ENCODE measurements at regions not wholly inside any gene's neighbourhood (a gene's known extent, or its start where the extent isn't known, plus 50 kb on each side); places are given as distances from the start of the nearest gene placed in this dataset.
A peak's percentile ranks its signal among the peaks of the same experiment; 100 is the strongest.

GRCh38 chr3:194272861-194273742, 78.0 kb downstream of the CPN2 start:
- DNase-seq (no peak), ATAC-seq (no peak)
- intact Hi-C loops (cut with DNase I), result loop anchor here in 1 of 2 donors (5.0 kb wide), 1 partner anchor 34 kb away; no protein-coding TSS in a partner anchor

GRCh38 chr3:194273743-194274310, 77.3 kb downstream of the CPN2 start:
- intact Hi-C loops (cut with DNase I), result loop anchor here in 1 of 2 donors (5.0 kb wide), 1 partner anchor 33 kb away; no protein-coding TSS in a partner anchor
- DNase-seq (no peak), ATAC-seq (no peak)

DNA sequence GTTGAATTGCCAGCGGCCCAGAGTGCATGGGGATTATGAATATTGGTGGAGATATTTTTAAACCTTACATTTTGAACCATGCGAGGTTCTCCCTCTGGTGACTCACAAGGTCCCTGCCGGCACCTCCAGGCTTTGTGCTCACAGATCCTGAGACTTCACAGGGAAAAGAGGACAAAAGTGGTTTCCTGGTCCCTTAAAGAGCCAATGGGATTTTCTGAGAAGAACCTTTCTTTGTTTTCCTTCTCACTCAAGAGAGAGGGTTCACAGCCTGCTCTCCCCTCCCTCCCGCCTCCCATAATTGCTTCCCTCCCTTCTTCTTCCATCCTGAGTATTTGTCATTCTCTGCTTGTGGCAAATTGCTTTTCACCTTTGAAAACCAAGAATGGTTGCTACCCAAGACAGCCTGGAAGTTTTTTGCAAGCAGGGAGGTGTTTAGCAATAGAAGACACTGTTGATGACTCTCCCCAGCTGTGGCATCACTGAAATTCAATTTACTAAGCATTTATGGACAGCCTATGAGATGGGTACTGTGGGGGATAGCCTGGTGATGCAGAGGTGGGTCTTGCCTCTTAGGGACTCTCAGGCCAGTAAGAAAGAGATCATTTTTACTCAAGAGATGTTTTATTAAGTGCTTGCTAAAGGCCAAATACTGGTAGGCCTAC, 76.6 kb downstream of the CPN2 start:
- intact Hi-C loops (cut with DNase I), result loop anchor here in 1 of 2 donors (5.0 kb wide), 1 partner anchor 33 kb away; no protein-coding TSS in a partner anchor
- ATAC-seq, result no peak

DNA sequence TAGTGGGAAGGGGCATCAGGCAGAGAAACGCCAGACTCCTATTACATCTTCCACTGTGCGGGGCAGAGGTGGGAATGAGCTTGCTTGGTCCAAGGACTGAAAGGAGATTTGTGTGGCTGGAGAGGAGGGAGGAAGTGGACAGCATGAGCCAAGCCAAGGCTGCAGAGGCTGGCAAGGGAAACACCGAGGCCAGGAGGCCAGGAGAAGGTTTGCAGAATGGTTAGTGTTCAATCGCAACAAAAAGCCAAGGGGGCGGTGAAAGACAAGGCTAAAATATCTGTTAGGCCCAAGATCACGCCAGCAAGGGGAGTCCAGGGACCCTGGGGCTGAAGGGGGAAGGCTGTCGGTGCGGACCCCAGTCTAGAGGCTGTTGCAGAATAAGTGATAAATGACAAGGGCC, 75.8 kb downstream of the CPN2 start:
- peak; percentile 32 for DNase-seq
- intact Hi-C loops (cut with DNase I), result no loop called here
- ATAC-seq, result no peak

More for the DNA sequence above, 76.6 kb downstream of the CPN2 start:
- peak; percentile 20 for DNase-seq

GRCh38 chr3:194275721-194276120, 75.4 kb downstream of the CPN2 start:
- ATAC-seq, result no peak
- intact Hi-C loops (cut with DNase I), result no loop called here
- peak; percentile 20 for DNase-seq

DNA sequence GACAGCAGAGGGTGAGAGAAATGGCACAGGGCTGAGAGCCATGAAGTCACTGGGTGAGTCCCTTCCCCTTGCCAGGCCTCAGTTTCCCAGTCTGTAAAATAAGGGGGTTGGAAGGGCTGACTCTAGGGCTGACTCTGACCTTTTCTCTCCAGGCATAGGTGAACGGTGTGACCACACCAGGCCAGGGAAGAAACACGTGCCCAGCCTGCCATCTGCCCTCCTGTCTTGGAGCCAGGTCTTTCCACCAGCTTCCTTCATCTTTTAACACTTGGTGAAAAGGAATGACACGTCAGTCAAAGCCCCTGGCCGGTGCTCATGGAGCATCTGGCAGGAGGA, 74.4 kb downstream of the CPN2 start:
- DNase-seq (no peak), ATAC-seq (peak in 1 of 2 donors; percentile 1)
- intact Hi-C loops (cut with DNase I), result no loop called here

- intact Hi-C loops (cut with DNase I), result no loop called here
- DNase-seq, result peak; percentile 78
- ATAC-seq, result peak; percentile 73 to 81
Measured at GRCh38 chr3:194277104-194277785, 73.9 kb downstream of the CPN2 start.

GRCh38 chr3:194277786-194278130, 73.4 kb downstream of the CPN2 start:
- ATAC-seq (peak; percentile 79 to 80), DNase-seq (peak; percentile 76)
- intact Hi-C loops (cut with DNase I), result no loop called here

- ATAC-seq, result no peak
- no peak for DNase-seq
- intact Hi-C loops (cut with DNase I), result no loop called here
Measured at GRCh38 chr3:194278186-194278845, 72.8 kb downstream of the CPN2 start.

- intact Hi-C loops (cut with DNase I), result no loop called here
- no peak for ATAC-seq
- no peak for DNase-seq
Measured at GRCh38 chr3:194279101-194279500, 72.0 kb downstream of the CPN2 start.

DNA sequence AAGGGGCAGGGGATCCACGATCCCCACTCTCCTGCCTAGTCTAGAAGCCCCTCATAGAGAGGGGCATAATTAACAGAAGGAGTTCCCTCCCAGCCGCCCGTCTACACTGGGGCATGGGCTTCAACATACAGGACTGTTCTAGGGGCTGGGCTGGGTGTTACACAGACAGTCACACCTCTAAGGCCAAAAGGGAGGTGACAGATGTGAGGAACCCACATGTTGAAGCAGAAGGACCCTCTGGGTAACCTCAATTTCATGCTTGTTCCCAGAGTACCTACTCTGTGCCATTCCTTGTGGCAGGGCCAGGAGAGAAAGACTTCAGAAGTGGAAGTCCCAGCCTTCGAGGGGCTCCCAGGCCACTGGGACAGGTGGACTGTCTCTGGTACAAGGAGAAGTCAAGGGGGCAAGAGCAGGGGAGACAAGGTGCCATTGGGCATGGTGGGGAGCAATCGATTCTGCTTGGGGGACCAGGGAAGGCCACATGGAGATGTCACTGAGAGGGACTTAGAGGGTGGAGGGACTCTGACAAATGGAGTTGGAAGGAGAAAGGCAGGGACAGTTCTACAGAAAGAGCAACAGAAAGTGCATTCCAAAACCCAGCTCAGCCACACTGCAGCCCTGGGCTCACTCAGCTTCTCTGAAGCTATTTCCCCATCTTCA, 71.3 kb downstream of the CPN2 start:
- intact Hi-C loops (cut with DNase I), result no loop called here
- DNase-seq, result peak; percentile 6

GRCh38 chr3:194280777-194281176, 70.4 kb downstream of the CPN2 start:
- ATAC-seq (no peak), DNase-seq (peak; percentile 5)
- intact Hi-C loops (cut with DNase I), result no loop called here

More for the DNA sequence above, 71.3 kb downstream of the CPN2 start:
- ATAC-seq, result no peak

DNA sequence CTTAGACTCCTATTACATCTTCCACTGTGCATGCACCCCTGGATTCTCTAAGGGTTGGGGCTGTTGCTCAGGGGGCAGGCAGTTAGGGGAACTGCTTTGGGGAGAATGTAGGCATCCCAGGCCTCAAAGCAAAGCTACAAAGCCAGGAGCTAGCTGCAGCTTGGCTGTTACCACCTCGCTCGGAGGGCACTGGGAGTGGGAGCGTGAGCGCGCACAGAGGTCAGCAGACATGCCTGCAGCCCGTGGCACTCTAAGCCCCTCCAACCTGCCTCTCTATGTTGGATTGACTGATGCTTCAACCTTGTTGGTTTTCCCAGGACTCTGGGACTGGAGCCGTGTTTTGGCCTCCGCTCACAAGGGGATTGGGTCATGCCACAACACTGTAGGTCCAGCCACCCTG, 69.8 kb downstream of the CPN2 start:
- intact Hi-C loops (cut with DNase I), result no loop called here
- DNase-seq (peak; percentile 9), ATAC-seq (no peak)

DNA sequence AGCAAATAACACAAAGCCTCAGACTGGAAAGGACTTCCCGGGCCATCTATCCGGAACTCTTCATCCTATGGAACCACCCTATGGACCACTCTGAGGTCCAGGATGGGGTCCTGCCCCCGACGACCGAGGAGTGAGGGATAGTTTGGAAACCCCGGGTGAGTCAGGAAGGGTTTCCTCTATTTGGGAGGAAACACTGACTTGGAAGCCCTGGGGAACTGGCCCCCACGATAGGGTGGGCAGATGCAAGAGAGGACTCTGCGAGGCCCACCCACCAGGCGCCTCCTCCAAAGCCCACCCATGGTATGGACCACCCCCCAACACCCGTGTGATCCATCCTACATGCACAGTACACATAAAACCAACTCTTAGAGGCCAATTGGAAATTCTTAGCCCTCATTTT, 69.4 kb downstream of the CPN2 start:
- no peak for ATAC-seq
- peak; percentile 12 for DNase-seq
- intact Hi-C loops (cut with DNase I), result no loop called here

DNA sequence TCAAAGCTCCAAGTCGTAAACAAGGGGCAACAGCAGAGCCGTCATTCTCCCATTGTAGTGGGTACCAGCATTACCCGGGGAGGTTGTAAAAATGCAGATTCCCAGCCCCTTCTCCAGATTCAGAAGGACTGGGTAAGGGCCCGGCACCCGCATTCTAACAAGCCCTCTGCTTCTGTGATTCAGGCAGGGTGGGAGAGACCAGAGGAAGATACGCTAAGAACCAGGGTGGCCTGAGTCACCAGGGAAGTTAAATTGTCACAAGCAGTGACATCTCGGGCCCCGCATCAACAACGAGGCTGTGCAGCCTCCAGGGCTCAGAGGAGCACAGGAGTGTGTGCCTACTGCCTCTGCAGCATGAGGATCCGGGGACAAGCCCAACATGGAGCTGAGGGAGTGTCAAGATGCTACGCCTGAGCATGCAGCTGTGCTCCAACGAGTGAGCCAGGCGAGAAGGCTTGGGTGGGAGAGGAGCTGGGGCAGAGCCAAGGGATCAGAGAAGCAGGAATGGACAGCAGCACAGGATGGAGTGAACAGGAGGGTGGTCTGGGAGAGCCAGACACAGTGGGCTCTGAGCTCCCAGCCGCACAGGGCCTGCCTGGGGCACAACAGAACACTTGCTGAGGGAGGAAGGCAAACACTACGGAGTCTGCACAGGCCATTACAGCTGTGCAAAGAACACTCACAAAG, 68.5 kb downstream of the CPN2 start:
- ATAC-seq (peak in 1 of 2 donors; percentile 6), DNase-seq (peak; percentile 22)

DNA sequence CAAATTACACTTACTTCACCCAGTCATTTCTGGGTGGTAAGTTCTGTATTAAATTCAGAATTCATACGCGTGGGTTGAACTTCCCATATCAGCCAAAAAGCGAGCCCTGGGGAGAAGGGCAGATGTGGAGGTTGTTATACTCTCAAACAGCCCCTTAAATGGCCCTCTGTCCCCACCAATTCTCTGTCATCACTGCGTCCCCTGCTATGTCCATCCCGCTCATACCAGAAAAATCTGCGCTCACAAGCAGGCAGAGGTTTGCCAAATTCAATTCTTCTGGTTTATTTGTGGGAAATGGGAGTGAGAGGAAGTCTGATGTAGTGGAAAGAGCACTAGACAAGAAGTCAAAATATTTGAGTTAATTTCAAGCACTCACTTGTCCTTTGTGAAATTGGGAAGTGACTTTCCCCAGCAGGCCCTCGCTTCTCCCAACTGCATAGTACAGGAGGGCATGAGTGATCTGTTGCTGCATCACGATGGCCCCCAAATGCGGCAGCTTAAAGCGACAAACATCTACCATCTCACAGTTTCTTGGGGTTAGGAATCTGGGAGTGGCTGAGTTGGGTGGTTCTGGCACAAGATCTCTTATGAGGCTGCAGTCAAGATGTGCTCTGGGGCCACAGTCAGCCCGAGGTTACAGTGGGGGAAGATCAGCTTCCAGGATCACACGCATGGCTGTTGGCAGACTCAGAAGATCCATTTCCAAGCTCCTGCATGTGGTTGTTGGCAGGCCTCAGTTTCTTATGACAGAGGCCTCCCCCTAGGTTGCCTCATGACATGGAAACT, 67.7 kb downstream of the CPN2 start:
- intact Hi-C loops (cut with DNase I), result no loop called here
- ATAC-seq (peak in 1 of 2 donors; percentile 74), DNase-seq (peak; percentile 45)

More for the DNA sequence above, 68.5 kb downstream of the CPN2 start:
- intact Hi-C loops (cut with DNase I), result no loop called here

- no peak for DNase-seq
- ATAC-seq, result no peak
- intact Hi-C loops (cut with DNase I), result no loop called here
Measured at GRCh38 chr3:194284351-194284750, 66.8 kb downstream of the CPN2 start.

Measured in left cardiac atrium (tissue), 4 donors.